PFSK-1 (cell line): ENCODE measurements at regions not wholly inside any gene's neighbourhood (a gene's known extent, or its start where the extent isn't known, plus 50 kb on each side); places are given as distances from the start of the nearest gene placed in this dataset.

Experiments
- FOXP2 ChIP-seq: optimal IDR thresholded peaks from 2 replicates; pipeline ENCODE3; 2011; ENCODE audit warnings: borderline replicate concordance, control low read depth, inconsistent platforms; ENCODE audit not compliant: insufficient read depth; ENCODE audit errors: extremely low read length, extremely low read depth
- POLR2AphosphoS5 ChIP-seq: IDR thresholded peaks from 2 replicates; pipeline ENCODE4 v1.6.1; 2012; ENCODE audit warnings: low read depth, mild to moderate bottlenecking, control low read depth, low read length, moderate library complexity
- SIN3A ChIP-seq: IDR thresholded peaks from 2 replicates; pipeline ENCODE4 v1.6.1; 2012; ENCODE audit warnings: mild to moderate bottlenecking, low read length, moderate library complexity, borderline replicate concordance; ENCODE audit not compliant: insufficient read depth
- TAF1 ChIP-seq: IDR thresholded peaks from 2 replicates; pipeline ENCODE4 v1.6.1; 2012; ENCODE audit warnings: low read length, control low read depth, borderline replicate concordance; ENCODE audit not compliant: insufficient read depth
- TF ChIP-seq, protein P1 (sequence below), 2 experiments: IDR thresholded peaks; 2 replicates each; pipeline versions ENCODE4 v1.6.1 to v1.8.0; 2011 to 2012; ENCODE audit warnings: low read depth in 2 of 2, low read length in 2 of 2, control low read depth in 1 of 2, inconsistent platforms in 1 of 2, mild to moderate bottlenecking in 1 of 2, moderate library complexity in 1 of 2; ENCODE audit not compliant: insufficient read depth in 1 of 2

DNA sequence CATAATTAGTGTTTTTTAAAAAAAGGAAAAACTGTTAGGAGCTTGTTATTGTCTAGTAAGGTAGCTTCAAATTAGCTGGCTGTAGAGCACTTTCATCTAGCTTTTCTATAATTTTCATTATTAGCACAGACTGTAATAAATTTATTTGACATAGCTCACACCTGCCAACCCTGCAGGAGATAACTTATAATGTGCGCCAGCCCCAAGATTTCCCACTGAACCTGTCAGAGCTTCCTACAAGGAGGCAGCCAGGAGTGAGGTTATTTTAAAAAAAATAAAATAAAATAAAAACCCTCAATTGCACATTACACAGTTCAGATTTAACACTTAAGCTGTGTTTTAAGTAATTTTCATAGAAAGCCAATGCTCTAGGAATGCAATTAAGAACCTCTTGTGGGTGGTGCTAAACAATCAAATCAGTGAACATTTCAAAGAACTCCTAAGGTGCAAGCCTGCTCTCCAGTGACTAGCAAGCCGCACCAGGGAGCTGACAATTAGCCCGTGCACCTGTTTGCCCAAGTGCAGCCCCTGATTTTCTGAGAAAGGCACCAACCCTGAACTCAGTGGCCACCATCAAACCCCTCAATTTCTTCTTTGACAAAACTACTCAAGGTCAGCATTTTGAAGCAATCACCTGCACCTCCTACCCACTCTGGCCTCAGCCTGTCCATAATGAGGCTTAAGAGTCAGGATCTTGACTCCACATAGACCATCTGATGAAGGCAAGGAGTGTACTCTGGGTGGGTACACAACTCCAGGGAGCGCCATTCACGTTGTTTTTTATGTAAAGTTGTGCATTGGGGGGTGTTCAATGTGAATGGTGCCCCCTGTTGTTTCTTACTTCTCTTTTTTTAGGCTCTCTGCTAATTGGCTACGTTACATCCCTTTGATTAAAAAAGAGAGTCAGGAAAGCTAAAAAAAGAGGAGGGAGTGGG is 385.3 kb upstream of the WWC1 start:
- TF ChIP-seq TAF1 (no peak), SIN3A (no peak), POLR2AphosphoS5 (no peak), FOXP2 (no peak)
- TF ChIP-seq, protein P1, sequence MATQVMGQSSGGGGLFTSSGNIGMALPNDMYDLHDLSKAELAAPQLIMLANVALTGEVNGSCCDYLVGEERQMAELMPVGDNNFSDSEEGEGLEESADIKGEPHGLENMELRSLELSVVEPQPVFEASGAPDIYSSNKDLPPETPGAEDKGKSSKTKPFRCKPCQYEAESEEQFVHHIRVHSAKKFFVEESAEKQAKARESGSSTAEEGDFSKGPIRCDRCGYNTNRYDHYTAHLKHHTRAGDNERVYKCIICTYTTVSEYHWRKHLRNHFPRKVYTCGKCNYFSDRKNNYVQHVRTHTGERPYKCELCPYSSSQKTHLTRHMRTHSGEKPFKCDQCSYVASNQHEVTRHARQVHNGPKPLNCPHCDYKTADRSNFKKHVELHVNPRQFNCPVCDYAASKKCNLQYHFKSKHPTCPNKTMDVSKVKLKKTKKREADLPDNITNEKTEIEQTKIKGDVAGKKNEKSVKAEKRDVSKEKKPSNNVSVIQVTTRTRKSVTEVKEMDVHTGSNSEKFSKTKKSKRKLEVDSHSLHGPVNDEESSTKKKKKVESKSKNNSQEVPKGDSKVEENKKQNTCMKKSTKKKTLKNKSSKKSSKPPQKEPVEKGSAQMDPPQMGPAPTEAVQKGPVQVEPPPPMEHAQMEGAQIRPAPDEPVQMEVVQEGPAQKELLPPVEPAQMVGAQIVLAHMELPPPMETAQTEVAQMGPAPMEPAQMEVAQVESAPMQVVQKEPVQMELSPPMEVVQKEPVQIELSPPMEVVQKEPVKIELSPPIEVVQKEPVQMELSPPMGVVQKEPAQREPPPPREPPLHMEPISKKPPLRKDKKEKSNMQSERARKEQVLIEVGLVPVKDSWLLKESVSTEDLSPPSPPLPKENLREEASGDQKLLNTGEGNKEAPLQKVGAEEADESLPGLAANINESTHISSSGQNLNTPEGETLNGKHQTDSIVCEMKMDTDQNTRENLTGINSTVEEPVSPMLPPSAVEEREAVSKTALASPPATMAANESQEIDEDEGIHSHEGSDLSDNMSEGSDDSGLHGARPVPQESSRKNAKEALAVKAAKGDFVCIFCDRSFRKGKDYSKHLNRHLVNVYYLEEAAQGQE (IDR thresholded peaks at IDR 0.05; ENCODE audit: insufficient read depth in 1 of 2, low read depth in 2 of 2, low read length in 2 of 2), result no peak

DNA sequence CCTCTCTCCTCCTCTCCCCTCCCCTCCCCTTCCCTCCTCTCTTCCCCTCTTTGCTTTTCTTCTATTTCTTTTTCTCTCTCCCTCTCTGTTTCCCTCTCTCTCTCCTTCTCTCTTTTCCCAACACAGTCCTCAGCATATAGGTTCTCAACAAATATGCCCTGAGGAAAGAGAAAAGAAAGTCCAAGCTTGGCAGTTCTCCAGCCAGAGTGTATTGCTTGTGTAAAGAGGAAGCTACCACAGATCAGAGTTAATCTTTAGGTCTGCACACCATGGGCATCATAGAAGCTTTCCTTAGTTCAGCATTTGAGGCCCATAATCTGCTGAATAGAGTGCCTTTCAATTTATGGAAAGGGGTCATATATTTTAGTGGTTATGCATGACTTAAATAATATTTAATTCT is 382.8 kb upstream of the WWC1 start:
- TF ChIP-seq, protein P1 (IDR thresholded peaks at IDR 0.05; ENCODE audit: insufficient read depth in 1 of 2, low read depth in 2 of 2, low read length in 2 of 2), result no peak
- TF ChIP-seq POLR2AphosphoS5 (no peak), FOXP2 (no peak), TAF1 (no peak), SIN3A (no peak)

DNA sequence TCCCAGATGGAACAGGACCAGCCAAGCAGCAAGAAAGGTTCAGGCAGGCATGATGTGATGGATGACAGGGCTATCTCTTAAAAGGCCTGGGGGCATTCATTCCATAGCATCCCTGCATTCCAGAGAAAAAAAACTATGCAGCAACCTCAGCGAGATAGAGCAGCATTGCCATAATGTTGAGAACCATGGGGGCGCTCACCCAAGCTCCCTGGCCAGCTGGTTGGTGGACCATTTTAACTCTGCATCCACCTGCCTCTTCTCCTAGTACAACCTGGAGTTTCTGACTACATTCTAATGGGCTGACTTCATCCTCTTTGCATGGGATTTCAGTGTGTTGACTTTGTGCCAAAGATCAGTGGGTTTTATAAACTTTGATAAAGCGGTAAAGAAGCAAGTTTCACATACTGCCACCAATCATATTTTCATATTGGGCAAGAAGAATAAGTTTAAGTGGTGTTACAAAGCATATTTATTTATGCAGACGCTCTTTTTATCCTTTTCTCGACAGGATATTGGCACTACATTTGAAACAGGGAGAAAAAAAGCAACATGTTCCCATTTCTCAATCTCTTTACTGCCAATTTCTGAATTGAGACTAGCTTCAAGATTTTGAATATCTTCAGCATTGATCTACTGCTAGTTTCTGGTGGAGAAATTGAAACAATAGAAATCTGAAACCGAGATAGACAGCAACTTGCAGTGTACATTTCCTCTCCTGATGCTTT is 378.3 kb upstream of the WWC1 start:
- TF ChIP-seq FOXP2 (no peak), POLR2AphosphoS5 (no peak), TAF1 (no peak), SIN3A (no peak)
- TF ChIP-seq, protein P1 (IDR thresholded peaks at IDR 0.05; ENCODE audit: insufficient read depth in 1 of 2, low read depth in 2 of 2, low read length in 2 of 2), result no peak

DNA sequence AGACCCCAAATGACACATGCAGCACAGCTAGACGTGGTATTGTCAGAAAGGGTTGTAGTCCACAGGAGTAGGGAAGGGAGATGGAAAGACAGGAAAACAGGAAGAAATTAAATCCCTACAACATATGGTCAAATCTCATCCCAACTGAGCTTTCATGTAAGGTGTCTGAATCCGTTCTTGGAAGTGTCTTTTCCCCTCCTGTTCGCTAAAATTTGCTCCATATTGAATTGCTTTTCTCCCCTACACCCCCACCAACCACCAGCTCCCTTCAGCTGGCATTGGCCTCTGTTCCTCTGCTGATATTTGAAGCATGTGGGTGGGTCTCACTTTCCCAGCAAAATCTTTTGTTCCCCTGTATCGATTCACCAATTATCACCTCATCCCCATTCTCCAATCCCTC is 376.2 kb upstream of the WWC1 start:
- TF ChIP-seq POLR2AphosphoS5 (no peak), FOXP2 (no peak)
- TF ChIP-seq, protein P1 (IDR thresholded peaks at IDR 0.05; ENCODE audit: insufficient read depth in 1 of 2, low read depth in 2 of 2, low read length in 2 of 2), result no peak
